HUDEP-2 (cell line): ENCODE measurements at regions not wholly inside any gene's neighbourhood (a gene's known extent, or its start where the extent isn't known, plus 50 kb on each side); places are given as distances from the start of the nearest gene placed in this dataset.

Source experiments
- DNase-seq, 76 experiments: peaks; one replicate each; lab custom pipeline; 2025; ENCODE audit not compliant: unreplicated experiment in 76 of 76; lab: John Stamatoyannopoulos, UW

GRCh38 chrX:109926118-109926517 lies 76.8 kb upstream of the TMEM164 start:
- DNase-seq = no peak

DNA sequence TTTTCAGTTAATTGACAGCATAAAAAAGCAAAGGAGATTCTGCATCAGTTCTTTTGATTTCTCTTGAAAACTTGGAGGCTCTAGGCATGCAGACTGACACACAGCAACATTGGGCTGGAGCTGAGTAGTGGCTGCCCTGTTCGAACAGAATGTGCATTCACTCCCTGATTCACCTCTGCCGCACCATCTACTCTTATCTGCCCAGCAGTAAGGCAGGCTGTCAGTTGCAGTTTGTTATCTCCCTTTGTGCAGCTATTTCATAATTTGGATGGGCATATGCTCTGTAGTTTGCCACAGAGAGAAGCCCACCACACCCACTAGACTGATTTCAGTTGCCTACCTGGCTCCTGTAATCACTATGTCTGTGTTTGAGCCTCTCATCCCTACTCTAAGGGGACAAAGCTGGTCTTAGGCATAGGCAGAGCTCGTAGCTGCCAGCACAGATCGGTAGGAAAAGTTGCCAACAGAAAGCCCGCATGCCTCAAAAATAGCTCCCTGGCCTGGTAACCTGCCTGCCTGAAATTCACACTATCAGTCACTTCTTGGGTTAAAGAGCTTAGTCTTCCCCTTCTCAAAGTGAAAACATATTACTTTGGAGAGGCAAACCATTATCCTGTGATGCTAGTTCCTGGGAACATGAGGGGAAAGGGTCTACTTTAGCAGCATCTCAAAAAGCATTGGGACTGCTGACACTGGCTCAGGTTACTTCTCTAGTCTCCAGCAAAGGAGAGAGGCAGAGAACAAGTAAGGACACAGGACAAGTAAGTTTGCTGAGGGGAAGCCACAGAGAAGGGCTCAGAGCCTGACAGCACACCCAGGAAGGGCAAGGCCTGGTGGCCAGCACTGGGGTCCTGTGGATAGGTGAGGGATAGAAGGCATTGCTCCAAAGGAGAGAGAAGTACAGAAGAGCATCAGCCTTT lies 75.9 kb upstream of the TMEM164 start:
- peak in 74 of 76 experiments; percentile 2 to 81 (median 42) for DNase-seq

GRCh38 chrX:109927663-109928273 lies 75.1 kb upstream of the TMEM164 start:
- no peak for DNase-seq

- peak in 12 of 76 experiments; percentile 1 to 22 (median 4) for DNase-seq
Measured at GRCh38 chrX:109928596-109929335, 74.1 kb upstream of the TMEM164 start.

DNA sequence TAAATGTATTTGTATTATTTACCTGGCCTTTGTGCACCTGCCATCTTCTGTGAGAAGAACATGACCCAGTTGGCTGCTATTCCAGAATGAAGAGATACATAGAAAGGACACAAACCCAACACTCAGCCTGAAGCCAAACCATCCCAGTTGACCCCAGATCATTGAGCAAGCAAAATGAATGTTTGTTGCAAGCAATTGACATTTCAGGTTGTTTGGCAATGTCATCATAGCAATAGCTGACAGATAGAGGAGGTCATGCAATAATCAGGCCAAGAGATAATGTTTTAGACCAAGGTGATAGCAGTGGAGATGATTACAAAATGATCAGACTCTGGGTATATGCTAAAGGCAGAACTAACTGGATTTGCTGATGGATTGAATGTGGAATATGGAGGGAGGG lies 71.2 kb upstream of the TMEM164 start:
- DNase-seq = no peak

- DNase-seq = no peak
Measured at GRCh38 chrX:109934434-109934833, 68.5 kb upstream of the TMEM164 start.

GRCh38 chrX:109934935-109935334 lies 68.0 kb upstream of the TMEM164 start:
- no peak for DNase-seq

- no peak for DNase-seq
Measured at GRCh38 chrX:109936114-109936513, 66.8 kb upstream of the TMEM164 start.

- DNase-seq = no peak
Measured at GRCh38 chrX:109936598-109936997, 66.3 kb upstream of the TMEM164 start.

DNA sequence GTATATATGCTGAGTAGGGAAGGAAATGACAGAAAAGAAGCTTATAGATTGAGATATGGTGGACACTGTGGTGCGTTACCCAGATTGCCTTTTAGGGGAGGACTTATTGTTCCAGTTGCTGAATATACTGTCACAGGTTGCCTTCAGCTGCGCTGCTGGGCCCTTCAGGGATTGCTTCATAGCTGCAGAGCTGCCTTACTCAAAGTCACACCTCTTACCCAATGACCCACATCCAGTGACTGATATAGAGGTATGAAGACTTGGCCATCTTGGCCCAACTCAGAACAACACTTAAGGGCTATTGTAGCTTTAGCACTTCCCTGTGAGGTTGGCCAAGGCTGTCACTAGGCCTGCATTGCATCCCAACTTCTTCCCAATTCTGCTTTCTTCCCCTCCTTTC lies 63.4 kb upstream of the TMEM164 start:
- no peak for DNase-seq

DNA sequence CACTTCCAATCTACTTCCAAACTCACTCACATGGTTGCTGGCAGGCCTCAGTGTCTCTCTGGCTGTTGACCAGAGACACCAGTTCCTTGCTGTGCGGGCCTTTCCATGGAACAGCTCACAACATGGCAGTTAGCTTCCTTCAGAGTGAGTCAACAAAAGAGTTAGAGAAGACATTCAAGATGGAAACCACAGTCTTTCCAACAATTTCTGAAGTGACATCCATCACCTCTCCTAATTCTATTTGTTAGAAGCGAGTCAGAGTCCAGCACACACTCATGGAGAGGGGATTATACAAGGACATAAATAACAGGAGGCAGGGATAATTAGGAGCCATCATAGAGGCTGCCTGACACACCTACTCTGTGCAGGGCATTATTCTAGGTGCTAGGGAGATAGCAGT lies 62.5 kb upstream of the TMEM164 start:
- DNase-seq = no peak

DNA sequence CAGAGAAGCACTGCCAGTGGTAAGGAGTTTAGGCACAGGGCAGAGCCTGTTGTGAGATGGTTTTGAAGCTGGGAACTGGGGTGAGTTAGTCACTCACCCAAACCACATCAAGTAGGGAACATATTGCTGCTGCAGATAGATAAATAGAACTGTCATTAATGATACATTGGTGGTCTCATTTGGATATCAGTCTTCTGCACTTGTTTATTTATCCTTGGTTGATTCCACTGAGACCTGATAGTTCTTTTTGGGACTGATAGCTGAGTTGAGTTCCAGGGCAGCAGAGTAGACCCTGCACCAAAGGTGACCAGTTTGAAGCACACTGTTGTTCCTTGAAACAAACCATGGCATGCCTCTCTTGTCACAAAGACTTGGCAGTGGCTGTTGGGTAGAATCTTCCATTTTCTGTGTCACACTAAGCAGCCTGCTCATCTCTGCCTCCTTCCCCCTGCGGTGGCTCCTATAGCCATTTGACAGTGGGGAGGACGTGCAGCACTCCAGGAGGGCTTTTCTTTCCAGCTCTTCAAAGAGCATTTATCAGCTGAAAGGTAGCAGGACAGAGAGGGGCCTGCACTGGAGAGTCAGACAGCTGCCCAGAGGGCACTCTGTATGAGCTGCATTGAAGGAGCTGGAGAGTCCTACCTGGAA lies 59.7 kb upstream of the TMEM164 start:
- peak in 28 of 76 experiments; percentile 0 to 75 (median 12) for DNase-seq

DNA sequence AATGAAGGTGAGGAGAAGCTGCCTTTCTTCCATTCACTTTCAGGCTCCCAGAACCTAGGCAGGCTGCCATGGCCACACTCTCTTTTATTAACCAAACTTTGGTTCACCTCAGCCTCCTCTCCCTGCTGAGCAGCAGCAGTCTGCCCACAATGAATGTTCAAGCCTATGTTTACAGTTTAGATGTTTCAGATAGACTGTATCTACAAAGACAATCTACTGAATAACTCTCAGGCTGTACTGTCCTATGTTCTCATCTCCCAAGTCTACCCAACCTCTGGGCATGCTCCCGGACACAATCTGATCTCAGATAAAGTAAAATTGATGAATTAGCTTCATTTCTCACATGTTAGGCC lies 59.2 kb upstream of the TMEM164 start:
- peak in 1 of 76 experiments; percentile 3 for DNase-seq

- no peak for DNase-seq
Measured at GRCh38 chrX:109952050-109952449, 50.9 kb upstream of the TMEM164 start.

GRCh38 chrX:109952985-109953905 lies 49.7 kb upstream of the TMEM164 start:
- DNase-seq = no peak
